GM23338 (cell line): ENCODE measurements at regions not wholly inside any gene's neighbourhood (a gene's known extent, or its start where the extent isn't known, plus 50 kb on each side); places are given as distances from the start of the nearest gene placed in this dataset.

Experiments used
- ATAC-seq: fragments of 200-7000 bp; cut with Tn5 transposase; 3 replicates; pipeline ENCODE4 v1.9.1; 2020
- DNase-seq: peaks from one replicate; pipeline ENCODE4 v3.0.0-alpha.2; 2015; ENCODE audit warnings: low spot score
- H2AFZ ChIP-seq: fragments of 200-600 bp; sonication (generic); 2 replicates; pipeline ENCODE4 v1.8.0; 2016; ENCODE audit warnings: antibody characterized with exemption, mild to moderate bottlenecking, moderate library complexity
- H3F3A ChIP-seq: fragments of 200-600 bp; sonication (generic); replicated peaks from 2 replicates; pipeline ENCODE4 v1.8.0; 2017; ENCODE audit warnings: antibody characterized with exemption, mixed run types, low read depth
- H3K27ac ChIP-seq: fragments of 200-600 bp; sonication (generic); 2 replicates; pipeline ENCODE4 v1.6.1; 2016; ENCODE audit warnings: low read depth
- H3K27me3 ChIP-seq: fragments of 200-600 bp; sonication (generic); 2 replicates; pipeline ENCODE4 v1.8.0; 2016; ENCODE audit warnings: mild to moderate bottlenecking, mixed run types, moderate library complexity; ENCODE audit not compliant: insufficient read depth
- H3K36me3 ChIP-seq: fragments of 200-600 bp; sonication (generic); 2 replicates; pipeline ENCODE4 v1.8.0; 2016; ENCODE audit warnings: mild to moderate bottlenecking; ENCODE audit not compliant: insufficient read depth
- H3K4me1 ChIP-seq: fragments of 200-600 bp; sonication (generic); 2 replicates; pipeline ENCODE4 v1.8.0; 2016; ENCODE audit warnings: mild to moderate bottlenecking, moderate library complexity; ENCODE audit not compliant: insufficient read depth
- H3K4me2 ChIP-seq: fragments of 200-600 bp; sonication (generic); 2 replicates; pipeline ENCODE4 v1.7.1; 2017; ENCODE audit warnings: mixed run types
- H3K4me3 ChIP-seq: fragments of 200-600 bp; sonication (generic); 2 replicates; pipeline ENCODE4 v1.6.1; 2016; ENCODE audit warnings: mixed run types
- H3K79me2 ChIP-seq: fragments of 200-600 bp; sonication (generic); replicated peaks from 2 replicates; pipeline ENCODE4 v1.8.0; 2017; ENCODE audit warnings: mild to moderate bottlenecking; ENCODE audit not compliant: insufficient read depth
- H3K9me2 ChIP-seq: fragments of 200-600 bp; sonication (generic); 2 replicates; pipeline ENCODE4 v1.8.0; 2017; ENCODE audit not compliant: insufficient read depth
- H4K20me1 ChIP-seq: fragments of 200-600 bp; sonication (generic); replicated peaks from 2 replicates; pipeline ENCODE4 v1.8.0; 2017; ENCODE audit warnings: mild to moderate bottlenecking; ENCODE audit not compliant: insufficient read depth
- H3K27ac Mint-ChIP-seq: 2 replicates; pipeline ENCODE4 v1.8.0; 2020; ENCODE audit warnings: inconsistent platforms, mild to moderate bottlenecking, moderate library complexity, mixed read lengths
- H3K27me3 Mint-ChIP-seq: 3 replicates; pipeline ENCODE4 v1.8.0; 2022; ENCODE audit warnings: low read depth, mild to moderate bottlenecking, moderate library complexity, mixed read lengths, inconsistent platforms; ENCODE audit not compliant: insufficient read depth, poor library complexity
- H3K36me3 Mint-ChIP-seq: 3 replicates; pipeline ENCODE4 v1.8.0; 2021; ENCODE audit warnings: low read depth, mild to moderate bottlenecking, inconsistent platforms, moderate library complexity, mixed read lengths
- H3K4me1 Mint-ChIP-seq: 3 replicates; pipeline ENCODE4 v1.8.0; 2020; ENCODE audit warnings: mild to moderate bottlenecking, inconsistent platforms, mixed read lengths
- H3K4me3 Mint-ChIP-seq: 3 replicates; pipeline ENCODE4 v1.8.0; 2021; ENCODE audit warnings: moderate library complexity, mild to moderate bottlenecking, inconsistent platforms, mixed read lengths
- H3K9me3 Mint-ChIP-seq: 3 replicates; pipeline ENCODE4 v1.8.0; 2020; ENCODE audit warnings: moderate library complexity, mild to moderate bottlenecking, inconsistent platforms, mixed read lengths
- CREB1 ChIP-seq: fragments of 250-450 bp; sonication (Bioruptor Pico); IDR thresholded peaks from 2 replicates; pipeline ENCODE4 v1.5.0; 2020; ENCODE audit warnings: low read depth, mild to moderate bottlenecking, moderate library complexity
- CTCF ChIP-seq, 2 experiments: fragments of 200-600 bp in 1 of 2; sonication (generic) in 1 of 2; conservative IDR thresholded peaks; 2 replicates each; pipeline versions ENCODE4 v1.5.1 to v1.6.1; 2016 to 2017; ENCODE audit warnings: antibody characterized with exemption in 2 of 2, low read depth in 2 of 2, mild to moderate bottlenecking in 2 of 2, moderate library complexity in 1 of 2
- ETS1 ChIP-seq: IDR thresholded peaks from 2 replicates; pipeline ENCODE4 v1.6.1; 2016; ENCODE audit warnings: antibody characterized with exemption
- EZH2 ChIP-seq: fragments of 200-600 bp; sonication (generic); IDR thresholded peaks from one replicate; pipeline ENCODE4 v1.8.0; 2017; ENCODE audit warnings: antibody characterized with exemption, mild to moderate bottlenecking, low read depth; ENCODE audit not compliant: unreplicated experiment
- EZH2phosphoT487 ChIP-seq: fragments of 200-600 bp; sonication (generic); IDR thresholded peaks from one replicate; pipeline ENCODE4 v1.8.1; 2018; ENCODE audit warnings: antibody characterized with exemption; ENCODE audit not compliant: unreplicated experiment
- JUNB ChIP-seq: IDR thresholded peaks from one replicate; pipeline ENCODE4 v1.6.1; 2016; ENCODE audit warnings: antibody characterized with exemption; ENCODE audit not compliant: unreplicated experiment
- NANOG ChIP-seq: IDR thresholded peaks from 2 replicates; pipeline ENCODE4 v1.6.1; 2016; ENCODE audit warnings: antibody characterized with exemption, borderline replicate concordance
- POLR2AphosphoS5 ChIP-seq: IDR thresholded peaks from 2 replicates; pipeline ENCODE4 v1.6.1; 2016; ENCODE audit warnings: antibody characterized with exemption, low read depth
- REST ChIP-seq: IDR thresholded peaks from one replicate; pipeline ENCODE4 v1.6.1; 2018; ENCODE audit warnings: antibody characterized with exemption; ENCODE audit not compliant: unreplicated experiment
- STAT1 ChIP-seq: IDR thresholded peaks from one replicate; pipeline ENCODE4 v1.6.1; 2016; ENCODE audit warnings: antibody characterized with exemption; ENCODE audit not compliant: unreplicated experiment
- ZNF114 ChIP-seq: fragments of 250-450 bp; sonication (Bioruptor Pico); IDR thresholded peaks from 2 replicates; pipeline ENCODE4 v1.5.0; 2020; ENCODE audit warnings: mild to moderate bottlenecking, moderate library complexity
- ZNF331 ChIP-seq: fragments of 250-450 bp; sonication (Bioruptor Pico); IDR thresholded peaks from 2 replicates; pipeline ENCODE4 v1.5.0; 2020; ENCODE audit warnings: low read depth, mild to moderate bottlenecking, moderate library complexity
- ZNF462 ChIP-seq: fragments of 250-450 bp; sonication (Bioruptor Pico); IDR thresholded peaks from 2 replicates; pipeline ENCODE4 v1.5.0; 2020; ENCODE audit warnings: mild to moderate bottlenecking, moderate library complexity

GRCh38 chr10:129027906-129028305, 439.1 kb upstream of the MGMT start:
- DNase-seq (no peak), ATAC-seq (no peak)
- H3K4me1 Mint-ChIP-seq, result peaks cover 55% of the 10 kb centered on the region
- H3K27me3 ChIP-seq, result no peaks in the 10 kb centered on the region
- H3K4me3 Mint-ChIP-seq, result no peak overlapping the region
- no peak overlapping the region for H3K27ac Mint-ChIP-seq
- H4K20me1 ChIP-seq, result no peaks in the 10 kb centered on the region
- H2AFZ ChIP-seq, result no peak overlapping the region
- no peak overlapping the region for H3K27ac ChIP-seq
- H3K36me3 ChIP-seq, result no peaks in the 10 kb centered on the region
- no peaks in the 10 kb centered on the region for H3K79me2 ChIP-seq
- no peaks in the 10 kb centered on the region for H3K36me3 Mint-ChIP-seq
- H3K4me3 ChIP-seq, result no peak overlapping the region
- H3K4me2 ChIP-seq, result no peak overlapping the region
- H3K9me2 ChIP-seq, result no peaks in the 10 kb centered on the region
- H3K9me3 Mint-ChIP-seq, result no peaks in the 10 kb centered on the region
- peaks cover 24% of the 10 kb centered on the region for H3K4me1 ChIP-seq
- H3K27me3 Mint-ChIP-seq, result peaks cover 2% of the 10 kb centered on the region
- TF ChIP-seq REST (no peak), EZH2phosphoT487 (no peak), EZH2 (no peak), ETS1 (no peak), CREB1 (CRISPR knock-in tag) (no peak), POLR2AphosphoS5 (no peak), ZNF114 (CRISPR knock-in tag) (no peak), STAT1 (no peak), CTCF (conservative IDR thresholded peaks at IDR 0.05; ENCODE audit: low read depth in 2 of 2) (no peak), NANOG (no peak), JUNB (no peak), ZNF462 (CRISPR knock-in tag) (no peak), ZNF331 (CRISPR knock-in tag) (no peak)
- H3F3A ChIP-seq, result no peaks in the 10 kb centered on the region
